DMS153 treated with DMSO at 0.1 percent for 48 hours (cell line): ENCODE measurements at regions not wholly inside any gene's neighbourhood (a gene's known extent, or its start where the extent isn't known, plus 50 kb on each side); places are given as distances from the start of the nearest gene placed in this dataset.
"Not testable (repeated sequence)": the region's sequence is repeated elsewhere in the genome, so short reads cannot be mapped to it uniquely, and the experiment has no call there.

Experiments used
- DNase-seq: peaks from one replicate; lab custom pipeline; 2025; ENCODE audit not compliant: unreplicated experiment; lab: John Stamatoyannopoulos, UW

- DNase-seq, result no peak
Measured at GRCh38 chr5:109580225-109580624, 109.5 kb upstream of the MAN2A1 start.

GRCh38 chr5:109575506-109575905 lies 114.2 kb upstream of the MAN2A1 start:
- DNase-seq, result no peak

DNA sequence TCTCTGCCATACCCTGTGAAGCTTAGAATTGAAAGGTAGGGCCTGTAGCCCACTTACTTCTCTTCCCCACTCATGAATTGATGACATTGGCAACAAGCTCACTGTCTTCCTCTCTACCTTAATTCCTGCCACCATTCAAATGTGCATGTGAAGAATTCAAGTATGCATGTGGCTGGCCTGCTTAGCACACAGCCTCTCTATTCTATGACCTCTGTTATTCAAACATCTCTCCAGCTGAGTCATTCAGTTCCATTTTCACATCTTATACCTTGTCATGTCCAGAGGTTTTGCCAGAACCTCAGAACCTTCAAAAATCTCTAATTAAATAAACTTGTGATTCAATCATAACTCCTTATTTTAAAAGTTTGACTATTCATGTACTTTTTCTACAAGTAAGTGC lies 114.7 kb upstream of the MAN2A1 start:
- DNase-seq, result no peak

DNA sequence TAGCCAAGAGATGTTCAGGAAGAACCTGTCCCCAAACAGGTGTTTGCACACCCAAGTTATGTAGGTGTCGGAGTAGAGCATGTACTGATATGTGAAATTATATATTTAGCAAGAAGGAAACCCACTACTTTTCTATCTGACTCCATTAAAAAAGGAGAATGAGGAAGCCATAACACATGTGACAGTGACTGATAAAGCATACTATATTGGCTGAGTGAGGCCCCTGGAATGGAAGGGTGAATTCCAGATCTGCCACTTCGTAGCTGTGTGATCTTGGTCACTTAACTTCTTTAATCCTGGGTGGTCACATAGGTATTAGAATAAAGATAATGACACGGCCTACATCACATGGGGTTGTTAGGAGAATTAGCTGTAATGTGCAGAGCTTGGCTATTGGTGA lies 116.0 kb upstream of the MAN2A1 start:
- DNase-seq, result no peak

- DNase-seq, result no peak
Measured at GRCh38 chr5:109573256-109573655, 116.5 kb upstream of the MAN2A1 start.

GRCh38 chr5:109571785-109572184 lies 117.9 kb upstream of the MAN2A1 start:
- no peak for DNase-seq

GRCh38 chr5:109570362-109570874 lies 119.3 kb upstream of the MAN2A1 start:
- no peak for DNase-seq

DNA sequence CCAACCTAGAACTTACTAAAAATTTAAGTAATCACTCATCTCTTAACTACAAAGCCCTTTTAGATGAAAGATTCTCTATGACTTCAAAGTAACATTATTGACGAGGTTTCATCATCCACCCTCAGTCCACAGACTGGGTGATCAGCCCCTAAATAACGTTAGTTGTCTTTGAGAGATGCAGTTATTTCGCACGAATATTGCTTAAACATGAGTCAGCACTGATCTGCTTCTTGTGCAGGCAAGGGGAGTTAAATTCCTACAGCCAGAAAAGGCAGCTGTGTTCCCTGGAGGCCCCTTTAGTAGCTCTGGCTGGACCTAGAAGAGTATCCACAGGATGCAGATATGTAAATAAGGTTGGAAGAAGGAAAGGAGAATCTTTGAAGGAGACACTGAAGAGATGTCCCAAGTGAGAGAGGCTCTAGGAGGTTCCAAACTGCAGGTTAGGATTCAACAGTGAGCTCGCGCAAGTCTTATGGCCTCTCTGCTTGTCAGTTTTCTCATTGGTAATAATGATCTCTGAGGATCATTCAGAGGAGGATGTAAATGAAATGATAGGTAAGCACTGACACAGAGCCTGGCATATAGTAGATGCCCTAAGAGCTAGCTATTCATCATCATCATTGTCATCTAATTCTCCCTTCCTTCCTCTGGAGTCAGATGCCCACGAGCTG lies 122.2 kb upstream of the MAN2A1 start:
- DNase-seq, result no peak

- no peak for DNase-seq
Measured at GRCh38 chr5:109566361-109566760, 123.4 kb upstream of the MAN2A1 start.

DNA sequence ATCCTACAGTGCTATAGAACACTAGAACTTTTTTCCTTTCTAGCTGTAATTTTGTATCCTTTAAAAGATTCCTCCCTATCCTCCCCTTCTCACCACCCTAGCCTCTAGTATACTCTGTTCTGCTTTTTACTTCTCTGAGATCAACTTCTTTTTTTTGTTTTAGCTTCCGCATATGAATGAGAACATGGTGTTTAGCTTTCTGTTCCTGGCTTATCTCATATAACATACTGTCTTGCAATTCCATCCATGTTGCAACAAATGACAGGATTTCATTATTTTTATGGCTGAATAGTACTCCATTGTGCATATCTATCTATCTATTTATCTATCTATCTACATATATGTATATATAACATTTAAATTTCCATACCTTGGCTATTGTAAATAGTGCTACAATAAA lies 126.0 kb upstream of the MAN2A1 start:
- no peak for DNase-seq

GRCh38 chr5:109563189-109563588 lies 126.5 kb upstream of the MAN2A1 start:
- no peak for DNase-seq

GRCh38 chr5:109562441-109562840 lies 127.3 kb upstream of the MAN2A1 start:
- DNase-seq, result no peak

DNA sequence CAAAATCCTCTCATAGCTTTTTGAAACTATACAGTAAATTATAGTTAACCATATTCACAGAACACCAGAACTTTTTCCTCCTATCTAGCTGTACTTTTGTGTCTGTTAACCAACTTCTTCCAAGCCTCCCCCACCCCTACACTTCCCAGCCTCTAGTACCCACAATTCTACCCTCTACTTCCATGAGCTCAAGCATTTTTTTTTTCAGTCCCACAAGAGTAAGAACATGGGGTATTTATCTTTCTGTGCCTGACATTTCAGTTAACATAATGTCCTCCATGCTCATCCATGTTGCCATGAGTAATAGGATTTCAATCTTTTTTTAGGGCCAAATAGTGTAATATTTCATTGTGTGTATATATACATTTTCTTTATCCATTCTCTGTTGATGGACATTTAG lies 128.3 kb upstream of the MAN2A1 start:
- no peak for DNase-seq

DNA sequence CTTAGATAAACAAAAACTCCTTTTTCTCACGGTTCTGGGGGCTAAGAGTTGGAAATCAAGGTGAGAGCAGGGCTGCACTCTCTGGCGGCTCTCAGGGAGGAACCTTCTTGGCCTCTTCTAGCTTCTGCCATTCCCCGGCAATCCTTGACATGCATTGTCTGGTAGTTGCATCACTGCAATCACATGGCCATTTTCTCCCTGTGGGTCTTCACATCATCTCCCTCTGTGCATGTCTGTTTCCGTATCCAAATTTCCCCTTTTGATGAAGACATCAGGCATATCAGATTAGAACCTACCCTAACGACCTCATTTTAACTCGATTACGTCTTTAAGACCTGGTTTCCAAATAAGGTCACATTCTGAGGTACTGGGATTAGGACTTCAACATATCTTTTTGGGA lies 129.2 kb upstream of the MAN2A1 start:
- no peak for DNase-seq

DNA sequence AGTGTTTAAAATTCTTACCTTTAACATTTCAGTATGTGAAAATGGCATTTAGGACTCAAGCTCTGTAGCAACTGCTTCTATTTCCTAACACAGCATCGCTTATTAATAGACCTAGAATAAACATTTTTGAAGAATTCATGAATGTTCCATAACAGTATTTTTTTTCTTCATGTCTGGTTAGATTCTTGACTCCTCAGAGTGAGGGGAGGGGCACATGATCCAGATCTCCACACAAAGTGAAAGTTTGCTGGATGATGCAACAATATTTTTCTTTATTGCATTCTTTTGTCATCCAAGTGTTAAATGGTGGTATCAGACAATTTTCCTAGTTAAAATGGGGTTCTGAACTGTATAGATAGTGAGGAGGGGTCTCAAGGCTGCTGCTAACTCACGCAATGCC lies 130.8 kb upstream of the MAN2A1 start:
- DNase-seq, result no peak

DNA sequence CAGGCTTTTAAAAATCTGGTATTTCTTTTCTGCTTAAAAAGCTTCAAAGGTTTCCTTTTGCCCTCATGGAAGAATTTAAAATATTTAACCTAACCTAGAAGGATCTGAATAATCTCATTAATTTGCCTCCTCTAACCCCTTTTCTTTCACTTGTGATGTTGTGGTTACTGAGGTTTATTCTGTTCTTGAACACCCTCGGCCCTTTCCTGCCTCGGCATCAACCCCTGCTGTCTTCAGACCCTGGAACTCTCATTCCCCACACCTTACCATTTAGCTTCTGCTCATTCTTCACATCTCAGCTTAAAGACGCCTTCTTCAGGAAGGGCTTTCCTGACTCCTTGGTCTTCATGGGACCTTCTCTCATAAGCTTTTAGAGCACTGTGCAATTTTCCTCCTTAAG lies 131.4 kb upstream of the MAN2A1 start:
- DNase-seq, result no peak

- DNase-seq, result no peak
Measured at GRCh38 chr5:109553846-109554245, 135.9 kb upstream of the MAN2A1 start.

GRCh38 chr5:109551234-109551633 lies 138.5 kb upstream of the MAN2A1 start:
- DNase-seq, result not testable (repeated sequence)

GRCh38 chr5:109550077-109550476 lies 139.7 kb upstream of the MAN2A1 start:
- DNase-seq, result no peak

- DNase-seq, result no peak
Measured at GRCh38 chr5:109546461-109546860, 136.7 kb upstream of the PJA2 start.

GRCh38 chr5:109544873-109545272 lies 135.1 kb upstream of the PJA2 start:
- DNase-seq, result not testable (repeated sequence)

DNA sequence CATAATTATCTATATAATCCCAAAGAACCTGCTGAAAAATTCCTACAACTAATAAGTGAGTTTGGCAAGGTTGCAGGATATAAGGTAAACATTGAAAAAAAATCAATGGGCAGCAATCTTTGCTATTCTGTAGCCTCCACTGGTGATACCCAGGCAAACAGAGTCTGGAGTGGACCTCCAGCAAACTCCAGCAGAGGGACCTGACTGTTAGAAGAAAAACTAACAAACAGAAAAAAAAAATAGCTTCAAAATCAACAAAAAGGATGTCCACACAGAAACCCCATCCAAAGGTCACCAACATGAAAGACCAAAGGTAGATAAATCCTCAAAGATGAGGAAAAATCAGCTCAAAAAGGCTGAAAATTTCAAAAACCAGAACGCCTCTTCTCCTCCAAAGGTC lies 128.9 kb upstream of the PJA2 start:
- not testable (repeated sequence) for DNase-seq

DNA sequence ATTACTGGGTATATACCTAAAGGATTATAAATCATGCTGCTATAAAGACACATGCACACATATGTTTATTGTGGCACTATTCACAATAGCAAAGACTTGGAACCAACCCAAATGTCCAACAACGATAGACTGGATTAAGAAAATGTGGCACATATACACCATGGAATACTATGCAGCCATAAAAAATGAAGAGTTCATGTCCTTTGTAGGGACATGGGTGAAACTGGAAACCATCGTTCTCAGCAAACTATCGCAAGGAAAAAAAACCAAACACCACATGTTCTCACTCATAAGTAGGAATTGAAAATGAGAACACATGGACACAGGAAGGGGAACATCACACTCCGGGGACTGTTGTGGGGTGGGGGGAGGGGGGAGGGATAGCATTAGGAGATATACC lies 125.3 kb upstream of the PJA2 start:
- not testable (repeated sequence) for DNase-seq
